PFSK-1 (cell line): ENCODE measurements at regions not wholly inside any gene's neighbourhood (a gene's known extent, or its start where the extent isn't known, plus 50 kb on each side); places are given as distances from the start of the nearest gene placed in this dataset.

ENCODE experiments used
- POLR2AphosphoS5 ChIP-seq: IDR thresholded peaks from 2 replicates; pipeline ENCODE4 v1.6.1; 2012; ENCODE audit warnings: low read depth, mild to moderate bottlenecking, control low read depth, low read length, moderate library complexity
- REST ChIP-seq, 2 experiments: IDR thresholded peaks; 2 replicates each; pipeline versions ENCODE4 v1.6.1 to v1.8.0; 2011 to 2012; ENCODE audit warnings: low read depth in 2 of 2, low read length in 2 of 2, control low read depth in 1 of 2, inconsistent platforms in 1 of 2, mild to moderate bottlenecking in 1 of 2, moderate library complexity in 1 of 2; ENCODE audit not compliant: insufficient read depth in 1 of 2
- SIN3A ChIP-seq: IDR thresholded peaks from 2 replicates; pipeline ENCODE4 v1.6.1; 2012; ENCODE audit warnings: mild to moderate bottlenecking, low read length, moderate library complexity, borderline replicate concordance; ENCODE audit not compliant: insufficient read depth
- TAF1 ChIP-seq: IDR thresholded peaks from 2 replicates; pipeline ENCODE4 v1.6.1; 2012; ENCODE audit warnings: low read length, control low read depth, borderline replicate concordance; ENCODE audit not compliant: insufficient read depth

GRCh38 chr2:226529556-226529955, 270.1 kb downstream of the IRS1 start:
- no peak for TF ChIP-seq POLR2AphosphoS5
- no peak for TF ChIP-seq TAF1
- TF ChIP-seq REST (IDR thresholded peaks at IDR 0.05; ENCODE audit: insufficient read depth in 1 of 2, low read depth in 2 of 2, low read length in 2 of 2) = no peak
- TF ChIP-seq SIN3A = no peak
